Astrocyte of the cerebellum (primary cell): ENCODE measurements at regions not wholly inside any gene's neighbourhood (a gene's known extent, or its start where the extent isn't known, plus 50 kb on each side); places are given as distances from the start of the nearest gene placed in this dataset.

ENCODE experiments used
- DNase-seq: peaks from one replicate; pipeline ENCODE4 v3.0.0-alpha.2; 2011; ENCODE audit warnings: low read depth
- H3K4me3 ChIP-seq: 2 replicates; pipeline ENCODE4 v1.5.1; 2011; ENCODE audit warnings: mild to moderate bottlenecking, low read depth, low read length, moderate library complexity
- in situ Hi-C: cut with HindIII; loops from 2 replicates; pipeline ENCODE4 v1.10.0; 2017; ENCODE audit warnings: low sequenced_read_pairs
- TF ChIP-seq, protein P1 (sequence below): IDR thresholded peaks from 2 replicates; pipeline ENCODE4 v1.5.1; 2012; ENCODE audit warnings: low read length, low read depth, moderate library complexity, mild to moderate bottlenecking; ENCODE audit errors: missing control alignments

DNA sequence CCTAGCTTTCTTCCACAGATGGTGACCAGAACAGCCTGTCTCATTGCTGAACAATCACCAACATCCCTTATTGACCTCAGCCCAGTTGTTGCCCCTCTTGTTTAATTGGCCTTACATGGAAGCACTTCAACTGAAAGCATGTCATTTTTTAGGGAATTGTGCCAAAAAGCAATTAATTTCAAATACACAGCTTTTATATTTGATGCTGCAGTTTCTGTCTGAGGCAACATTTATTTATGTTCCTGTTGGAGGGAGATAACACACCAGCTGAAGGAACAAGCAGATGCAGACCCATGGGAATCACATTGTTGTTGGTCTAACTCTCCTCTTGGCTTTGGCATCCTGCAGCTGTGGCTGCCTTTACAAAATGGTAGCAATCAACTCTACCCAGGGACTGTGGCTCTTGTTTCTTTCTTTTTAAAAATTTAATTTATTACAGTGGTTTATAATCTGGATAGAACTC, 498.1 kb upstream of the RGMA start:
- DNase-seq, result no peak
- TF ChIP-seq, protein P1, sequence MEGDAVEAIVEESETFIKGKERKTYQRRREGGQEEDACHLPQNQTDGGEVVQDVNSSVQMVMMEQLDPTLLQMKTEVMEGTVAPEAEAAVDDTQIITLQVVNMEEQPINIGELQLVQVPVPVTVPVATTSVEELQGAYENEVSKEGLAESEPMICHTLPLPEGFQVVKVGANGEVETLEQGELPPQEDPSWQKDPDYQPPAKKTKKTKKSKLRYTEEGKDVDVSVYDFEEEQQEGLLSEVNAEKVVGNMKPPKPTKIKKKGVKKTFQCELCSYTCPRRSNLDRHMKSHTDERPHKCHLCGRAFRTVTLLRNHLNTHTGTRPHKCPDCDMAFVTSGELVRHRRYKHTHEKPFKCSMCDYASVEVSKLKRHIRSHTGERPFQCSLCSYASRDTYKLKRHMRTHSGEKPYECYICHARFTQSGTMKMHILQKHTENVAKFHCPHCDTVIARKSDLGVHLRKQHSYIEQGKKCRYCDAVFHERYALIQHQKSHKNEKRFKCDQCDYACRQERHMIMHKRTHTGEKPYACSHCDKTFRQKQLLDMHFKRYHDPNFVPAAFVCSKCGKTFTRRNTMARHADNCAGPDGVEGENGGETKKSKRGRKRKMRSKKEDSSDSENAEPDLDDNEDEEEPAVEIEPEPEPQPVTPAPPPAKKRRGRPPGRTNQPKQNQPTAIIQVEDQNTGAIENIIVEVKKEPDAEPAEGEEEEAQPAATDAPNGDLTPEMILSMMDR, result no peak
- H3K4me3 ChIP-seq, result no peak overlapping the region
- in situ Hi-C loops, result no loop called here

DNA sequence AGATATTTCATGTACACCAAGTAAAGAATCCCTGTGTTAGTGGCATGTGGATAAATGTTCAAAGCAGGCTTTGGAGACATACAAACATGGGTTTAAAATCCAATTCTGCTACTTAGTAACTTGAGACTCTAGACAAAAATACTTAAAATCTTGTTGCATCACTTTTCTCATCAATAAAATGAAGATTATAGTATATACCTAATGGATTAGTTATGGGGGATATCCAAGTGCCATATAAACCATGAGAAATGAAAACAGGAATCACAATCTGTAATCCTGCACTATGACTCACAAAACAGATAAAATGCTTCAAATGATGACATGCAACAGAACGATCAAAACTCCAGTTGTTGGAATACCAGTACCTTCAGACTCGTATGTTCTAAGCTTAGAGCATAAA, 496.0 kb upstream of the RGMA start:
- DNase-seq, result no peak
- TF ChIP-seq, protein P1, result no peak
- in situ Hi-C loops, result no loop called here
- H3K4me3 ChIP-seq, result no peak overlapping the region

- in situ Hi-C loops, result no loop called here
- no peak overlapping the region for H3K4me3 ChIP-seq
- TF ChIP-seq, protein P1, result no peak
- no peak for DNase-seq
These were observed 495.0 kb upstream of the RGMA start for GRCh38 chr15:93583968-93584367.

GRCh38 chr15:93583552-93583951, 494.5 kb upstream of the RGMA start:
- in situ Hi-C loops, result no loop called here
- H3K4me3 ChIP-seq, result no peak overlapping the region
- TF ChIP-seq, protein P1, result no peak
- DNase-seq, result no peak

- DNase-seq, result no peak
- in situ Hi-C loops, result no loop called here
- TF ChIP-seq, protein P1, result no peak
- no peak overlapping the region for H3K4me3 ChIP-seq
These were observed 481.5 kb upstream of the RGMA start for GRCh38 chr15:93570527-93570926.

- no peak for DNase-seq
- in situ Hi-C loops, result no loop called here
- H3K4me3 ChIP-seq, result no peak overlapping the region
- TF ChIP-seq, protein P1, result no peak
These were observed 477.8 kb upstream of the RGMA start for GRCh38 chr15:93566762-93567161.

DNA sequence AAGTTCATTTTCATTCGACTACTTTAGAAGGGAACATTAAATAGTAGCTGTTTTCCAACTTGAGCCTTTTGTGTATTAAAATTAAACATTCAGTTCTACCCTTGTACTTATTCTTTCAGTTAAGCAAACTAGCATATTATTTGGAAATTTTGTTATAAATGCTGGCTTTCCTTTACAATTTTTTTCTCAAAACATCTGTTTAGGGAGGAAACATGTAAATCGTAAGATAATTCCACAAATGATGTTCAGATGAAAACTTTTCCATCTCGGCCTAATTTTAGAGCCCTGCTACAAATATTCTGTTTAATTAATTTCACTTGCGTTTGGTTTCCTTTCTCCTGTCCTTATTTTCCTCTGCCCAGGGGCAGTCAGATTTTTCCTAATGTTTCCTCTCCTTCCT, 476.2 kb upstream of the RGMA start:
- H3K4me3 ChIP-seq, result no peak overlapping the region
- TF ChIP-seq, protein P1, result no peak
- DNase-seq, result no peak
- in situ Hi-C loops, result no loop called here
